ENCODE measurements at regions not wholly inside any gene's neighbourhood (a gene's known extent, or its start where the extent isn't known, plus 50 kb on each side); places are given as distances from the start of the nearest gene placed in this dataset.
"Not testable (repeated sequence)": the region's sequence is repeated elsewhere in the genome, so short reads cannot be mapped to it uniquely, and the experiment has no call there.

DNA sequence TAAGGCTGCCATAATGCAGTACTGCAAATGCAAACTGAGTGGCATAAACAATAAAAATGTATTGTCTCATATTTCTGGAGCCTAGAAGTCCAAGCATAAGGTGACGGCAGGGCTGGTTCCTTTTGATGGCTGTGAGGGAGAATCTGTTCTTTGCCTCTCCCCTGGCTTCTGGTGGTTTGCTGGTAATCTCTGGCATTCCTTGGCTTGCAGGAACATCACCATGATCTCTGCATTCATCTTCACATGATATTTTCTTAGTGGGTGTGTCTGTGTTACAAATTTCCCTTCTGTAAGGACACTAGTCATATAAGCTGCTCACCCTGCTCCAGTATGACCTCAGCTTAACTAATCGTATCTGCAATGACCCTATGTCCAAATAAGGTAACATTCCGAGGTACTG, 1104.2 kb upstream of the CITED2 start:
- ATAC-seq (no peak), DNase-seq (no peak)
- Mint-ChIP-seq H3K36me3 (ENCODE audit: low read depth) (no peaks in the 10 kb centered on the region), H3K27me3 (ENCODE audit: low read depth) (no peaks in the 10 kb centered on the region), H3K4me1 (ENCODE audit: low read depth) (no peaks in the 10 kb centered on the region), H3K4me3 (no peak overlapping the region), H3K27ac (no peak overlapping the region), H3K9me3 (ENCODE audit: insufficient read depth) (no peaks in the 10 kb centered on the region)
- ChIA-PET CTCF (no interaction called here), POLR2A (no interaction called here)

DNA sequence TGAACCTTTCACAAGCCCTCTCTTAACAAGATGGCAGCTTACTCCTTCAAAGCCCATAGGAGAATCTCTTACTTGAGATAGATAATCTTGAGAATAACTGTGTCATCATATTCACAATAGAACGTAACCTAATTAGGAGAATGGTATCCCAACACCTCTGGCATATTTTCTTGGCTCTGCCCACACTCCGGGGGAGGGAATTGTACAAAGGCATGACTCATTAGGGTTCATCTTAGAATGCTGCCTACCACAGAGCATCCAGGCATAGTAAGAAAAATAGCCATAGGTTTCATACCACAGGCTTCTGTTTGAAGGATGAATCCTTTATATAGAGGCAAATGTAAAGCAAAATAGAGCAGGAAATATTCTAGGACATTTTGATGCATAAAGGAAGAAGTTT, 1100.6 kb upstream of the CITED2 start:
- H3K4me3 Mint-ChIP-seq = no peak overlapping the region
- H3K36me3 Mint-ChIP-seq (ENCODE audit: low read depth) = no peaks in the 10 kb centered on the region
- POLR2A ChIA-PET = no interaction called here
- no peaks in the 10 kb centered on the region for H3K4me1 Mint-ChIP-seq (ENCODE audit: low read depth)
- CTCF ChIA-PET = no interaction called here
- no peaks in the 10 kb centered on the region for H3K27me3 Mint-ChIP-seq (ENCODE audit: low read depth)
- no peaks in the 10 kb centered on the region for H3K9me3 Mint-ChIP-seq (ENCODE audit: insufficient read depth)
- ATAC-seq = no peak
- DNase-seq = no peak
- no peak overlapping the region for H3K27ac Mint-ChIP-seq

- H3K4me3 Mint-ChIP-seq = no peak overlapping the region
- POLR2A ChIA-PET = no interaction called here
- no peak for ATAC-seq
- no peaks in the 10 kb centered on the region for H3K27me3 Mint-ChIP-seq (ENCODE audit: low read depth)
- no peak for DNase-seq
- H3K9me3 Mint-ChIP-seq (ENCODE audit: insufficient read depth) = peaks cover 3% of the 10 kb centered on the region
- H3K27ac Mint-ChIP-seq = no peak overlapping the region
- no peaks in the 10 kb centered on the region for H3K36me3 Mint-ChIP-seq (ENCODE audit: low read depth)
- H3K4me1 Mint-ChIP-seq (ENCODE audit: low read depth) = no peaks in the 10 kb centered on the region
- CTCF ChIA-PET = no interaction called here
Measured at GRCh38 chr6:140464720-140465119, 1090.3 kb upstream of the CITED2 start.

DNA sequence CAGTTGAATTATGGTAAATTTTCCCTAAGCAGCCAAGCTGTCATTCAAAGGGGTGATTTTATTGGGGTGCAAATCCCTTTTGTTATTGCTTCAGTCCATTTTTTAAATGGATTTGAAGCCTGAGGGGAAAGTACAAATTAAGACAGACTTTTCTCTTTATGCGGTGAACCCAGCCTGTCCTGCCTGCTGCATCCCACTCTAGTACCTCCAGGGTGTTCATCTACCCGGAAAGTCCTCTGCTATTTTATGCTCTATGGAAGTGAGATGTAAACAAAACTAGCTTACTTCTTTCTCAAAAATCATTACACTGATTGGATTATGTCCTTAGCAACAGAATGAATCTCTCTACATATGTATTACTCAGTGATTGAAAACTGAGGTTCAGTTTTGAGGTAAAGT, 1088.9 kb upstream of the CITED2 start:
- H3K27ac Mint-ChIP-seq = no peak overlapping the region
- H3K9me3 Mint-ChIP-seq (ENCODE audit: insufficient read depth) = peaks cover 3% of the 10 kb centered on the region
- no peak for DNase-seq
- POLR2A ChIA-PET = no interaction called here
- no peaks in the 10 kb centered on the region for H3K27me3 Mint-ChIP-seq (ENCODE audit: low read depth)
- CTCF ChIA-PET = no interaction called here
- no peak for ATAC-seq
- no peak overlapping the region for H3K4me3 Mint-ChIP-seq
- no peaks in the 10 kb centered on the region for H3K36me3 Mint-ChIP-seq (ENCODE audit: low read depth)
- no peaks in the 10 kb centered on the region for H3K4me1 Mint-ChIP-seq (ENCODE audit: low read depth)

- peaks cover 3% of the 10 kb centered on the region for H3K9me3 Mint-ChIP-seq (ENCODE audit: insufficient read depth)
- no peak overlapping the region for H3K27ac Mint-ChIP-seq
- ChIA-PET POLR2A (no interaction called here), CTCF (no interaction called here)
- no peaks in the 10 kb centered on the region for H3K27me3 Mint-ChIP-seq (ENCODE audit: low read depth)
- H3K36me3 Mint-ChIP-seq (ENCODE audit: low read depth) = no peaks in the 10 kb centered on the region
- DNase-seq (no peak), ATAC-seq (no peak)
- H3K4me1 Mint-ChIP-seq (ENCODE audit: low read depth) = no peaks in the 10 kb centered on the region
- H3K4me3 Mint-ChIP-seq = no peak overlapping the region
Measured at GRCh38 chr6:140462453-140463311, 1088.2 kb upstream of the CITED2 start.

GRCh38 chr6:140462076-140462452, 1087.6 kb upstream of the CITED2 start:
- peaks cover 1% of the 10 kb centered on the region for H3K9me3 Mint-ChIP-seq (ENCODE audit: insufficient read depth)
- no peak overlapping the region for H3K4me3 Mint-ChIP-seq
- H3K4me1 Mint-ChIP-seq (ENCODE audit: low read depth) = no peaks in the 10 kb centered on the region
- no peak for ATAC-seq
- ChIA-PET CTCF (no interaction called here), POLR2A (no interaction called here)
- DNase-seq = no peak
- no peak overlapping the region for H3K27ac Mint-ChIP-seq
- H3K27me3 Mint-ChIP-seq (ENCODE audit: low read depth) = no peaks in the 10 kb centered on the region
- no peaks in the 10 kb centered on the region for H3K36me3 Mint-ChIP-seq (ENCODE audit: low read depth)

DNA sequence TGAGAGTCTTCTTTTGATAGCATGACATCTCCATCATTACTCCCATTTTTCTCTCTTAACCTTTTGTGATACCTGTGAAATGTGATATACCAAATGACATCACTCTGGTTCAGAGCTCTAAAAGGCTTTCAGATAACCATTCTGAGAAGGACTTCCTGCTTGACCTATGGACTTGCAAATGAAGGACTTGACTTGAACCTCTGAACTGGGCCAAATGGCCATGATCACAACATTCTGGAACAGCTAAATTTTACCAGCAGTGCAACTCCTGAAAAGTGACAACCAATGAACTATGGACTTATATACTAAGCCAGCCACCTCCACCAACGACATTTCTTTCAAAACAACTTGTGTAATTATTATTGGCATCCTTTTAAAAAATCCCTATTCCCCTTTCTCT, 1085.8 kb upstream of the CITED2 start:
- Mint-ChIP-seq H3K27me3 (ENCODE audit: low read depth) (no peaks in the 10 kb centered on the region), H3K4me1 (ENCODE audit: low read depth) (no peaks in the 10 kb centered on the region), H3K27ac (no peak overlapping the region), H3K36me3 (ENCODE audit: low read depth) (no peaks in the 10 kb centered on the region), H3K4me3 (no peak overlapping the region), H3K9me3 (ENCODE audit: insufficient read depth) (no peaks in the 10 kb centered on the region)
- ChIA-PET CTCF (no interaction called here), POLR2A (no interaction called here)
- ATAC-seq (no peak), DNase-seq (no peak)

DNA sequence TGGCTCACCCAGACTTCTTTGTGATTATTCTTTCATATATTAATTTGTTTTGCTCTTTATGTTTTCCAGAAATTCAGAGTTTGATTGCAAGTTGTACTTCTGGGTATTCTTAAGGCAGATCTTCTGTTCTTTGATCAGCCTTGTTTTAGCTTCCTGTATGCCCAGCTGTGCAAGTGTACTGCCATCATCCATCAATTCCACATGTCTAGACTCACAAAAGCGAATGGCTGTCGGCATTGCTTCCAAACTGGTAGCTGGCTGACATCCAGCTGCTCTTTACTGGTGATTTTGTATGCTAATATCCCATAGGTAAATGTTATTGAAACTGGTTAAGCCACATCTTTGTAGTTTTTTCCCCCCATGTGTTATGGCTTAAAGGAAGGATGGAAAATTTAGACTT, 1084.8 kb upstream of the CITED2 start:
- no peaks in the 10 kb centered on the region for H3K9me3 Mint-ChIP-seq (ENCODE audit: insufficient read depth)
- no peak for ATAC-seq
- H3K36me3 Mint-ChIP-seq (ENCODE audit: low read depth) = no peaks in the 10 kb centered on the region
- H3K4me1 Mint-ChIP-seq (ENCODE audit: low read depth) = no peaks in the 10 kb centered on the region
- CTCF ChIA-PET = no interaction called here
- POLR2A ChIA-PET = no interaction called here
- no peaks in the 10 kb centered on the region for H3K27me3 Mint-ChIP-seq (ENCODE audit: low read depth)
- H3K27ac Mint-ChIP-seq = no peak overlapping the region
- no peak overlapping the region for H3K4me3 Mint-ChIP-seq
- no peak for DNase-seq

DNA sequence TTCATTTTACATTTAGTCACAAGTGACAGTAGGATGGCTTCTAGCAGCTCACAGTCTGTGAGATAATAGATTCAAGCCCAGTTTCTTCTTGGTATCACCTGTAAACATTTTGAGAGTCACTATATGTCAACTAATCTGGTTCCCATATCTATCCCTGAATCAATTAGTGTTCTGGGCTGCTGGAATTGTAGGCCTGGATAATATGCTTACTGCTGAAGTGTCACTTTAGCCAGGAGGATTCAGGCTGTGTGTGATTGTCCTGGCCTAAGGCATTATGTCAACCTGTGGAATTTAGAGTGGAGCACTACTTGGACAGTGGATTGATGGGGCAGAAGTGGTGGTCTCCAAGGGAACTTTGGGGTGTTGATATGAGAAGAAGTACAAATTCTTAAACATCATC, 1071.8 kb upstream of the CITED2 start:
- no peaks in the 10 kb centered on the region for H3K36me3 Mint-ChIP-seq (ENCODE audit: low read depth)
- DNase-seq (no peak), ATAC-seq (no peak)
- POLR2A ChIA-PET = no interaction called here
- H3K9me3 Mint-ChIP-seq (ENCODE audit: insufficient read depth) = no peaks in the 10 kb centered on the region
- H3K27me3 Mint-ChIP-seq (ENCODE audit: low read depth) = peaks cover 2% of the 10 kb centered on the region
- no peak overlapping the region for H3K4me3 Mint-ChIP-seq
- H3K4me1 Mint-ChIP-seq (ENCODE audit: low read depth) = no peaks in the 10 kb centered on the region
- CTCF ChIA-PET = no interaction called here
- no peak overlapping the region for H3K27ac Mint-ChIP-seq

- ATAC-seq = no peak
Measured at GRCh38 chr6:140445474-140446004, 1071.1 kb upstream of the CITED2 start.

DNA sequence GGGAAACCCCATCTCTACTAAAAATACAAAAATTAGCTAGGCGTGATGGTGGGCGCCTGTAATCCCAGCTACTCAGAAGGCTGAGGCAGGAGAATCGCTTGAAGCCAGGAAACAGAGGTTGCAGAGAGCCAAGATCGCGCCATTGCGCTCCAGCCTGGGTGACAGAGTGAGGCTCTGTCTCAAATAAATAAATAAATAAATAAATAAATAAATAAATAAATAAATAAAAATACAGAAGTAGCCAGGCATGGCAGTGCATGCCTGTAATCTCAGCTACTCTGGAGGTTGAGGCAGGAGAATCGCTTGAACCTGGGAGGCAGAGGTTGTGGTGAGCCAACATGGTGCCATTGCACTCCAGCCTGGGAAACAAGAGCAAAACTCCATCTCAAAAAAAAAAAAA, 1068.7 kb upstream of the CITED2 start:
- POLR2A ChIA-PET; ATAC-seq; DNase-seq; CTCF ChIA-PET; H3K4me3 Mint-ChIP-seq; H3K27ac Mint-ChIP-seq; H3K36me3 Mint-ChIP-seq (ENCODE audit: low read depth); H3K4me1 Mint-ChIP-seq (ENCODE audit: low read depth); H3K9me3 Mint-ChIP-seq (ENCODE audit: insufficient read depth); H3K27me3 Mint-ChIP-seq (ENCODE audit: low read depth): not testable (repeated sequence)

More at GRCh38 chr6:140445474-140446004, 1071.1 kb upstream of the CITED2 start:
- H3K4me1 Mint-ChIP-seq (ENCODE audit: low read depth) = no peaks in the 10 kb centered on the region
- no peaks in the 10 kb centered on the region for H3K27me3 Mint-ChIP-seq (ENCODE audit: low read depth)
- H3K9me3 Mint-ChIP-seq (ENCODE audit: insufficient read depth) = no peaks in the 10 kb centered on the region
- no peak overlapping the region for H3K4me3 Mint-ChIP-seq
- no peak overlapping the region for H3K27ac Mint-ChIP-seq
- CTCF ChIA-PET = no interaction called here
- POLR2A ChIA-PET = no interaction called here
- no peaks in the 10 kb centered on the region for H3K36me3 Mint-ChIP-seq (ENCODE audit: low read depth)
- DNase-seq = no peak

- no peak for DNase-seq
- POLR2A ChIA-PET = no interaction called here
- Mint-ChIP-seq H3K9me3 (ENCODE audit: insufficient read depth) (no peaks in the 10 kb centered on the region), H3K4me3 (no peak overlapping the region), H3K36me3 (ENCODE audit: low read depth) (no peaks in the 10 kb centered on the region), H3K27me3 (ENCODE audit: low read depth) (no peaks in the 10 kb centered on the region), H3K4me1 (ENCODE audit: low read depth) (no peaks in the 10 kb centered on the region), H3K27ac (no peak overlapping the region)
- CTCF ChIA-PET = interaction anchor here (1.3 kb wide), 1 partner anchor 1072 kb away, joined by 3 read pairs; no protein-coding TSS in a partner anchor
- ATAC-seq = no peak
Measured at GRCh38 chr6:140441256-140441655, 1066.8 kb upstream of the CITED2 start.

Data from activated CD8-positive, alpha-beta T cell treated with anti-CD3 and anti-CD28 coated beads, Interleukin-2, amount 10 ng/mL, durations not matched to agents 7 days and 5 days (primary cell).